ENCODE measurements at regions not wholly inside any gene's neighbourhood (a gene's known extent, or its start where the extent isn't known, plus 50 kb on each side); places are given as distances from the start of the nearest gene placed in this dataset.
A peak's percentile ranks its signal among the peaks of the same experiment; 100 is the strongest.

GRCh38 chr1:22204989-22205913, 62.4 kb upstream of the WNT4 start:
- POLR2A ChIA-PET (ENCODE audit: partially characterized antibody) = no interaction called here

More at GRCh38 chr1:22204989-22205913, 62.4 kb upstream of the WNT4 start:
- Histone ChIP-seq H3K9ac (replicated peaks in 1 of 4; ENCODE audit: extremely low read depth in 1 of 4, low read depth in 3 of 4, low read length in 3 of 4) (no peak overlapping the region), H2BK20ac (ENCODE audit: low read length) (no peak overlapping the region), H3K79me1 (ENCODE audit: low read depth, low read length) (no peaks in the 10 kb centered on the region), H2BK120ac (replicated peaks; ENCODE audit: low read depth, low read length) (no peak overlapping the region), H2AFZ (ENCODE audit: low read length) (no peak overlapping the region), H3K4me2 (ENCODE audit: insufficient read depth in 1 of 2, low read depth in 2 of 2, low read length in 2 of 2) (no peak overlapping the region), H3K9me3 (ENCODE audit: insufficient read depth in 2 of 2, low read depth in 1 of 2, low read length in 1 of 2) (no peaks in the 10 kb centered on the region), H2AK5ac (ENCODE audit: low read depth, low read length) (no peak overlapping the region), H3K36me3 (ENCODE audit: control insufficient read depth in 2 of 4, insufficient read depth in 4 of 4, low read length in 3 of 4) (no peaks in the 10 kb centered on the region), H3K4me1 (replicated peaks in 1 of 4; ENCODE audit: control insufficient read depth in 3 of 4, insufficient read depth in 4 of 4, low read length in 3 of 4) (peaks cover 11 to 23% (median 12%) of the 10 kb centered on the region in 4 experiments), H3K23me2 (ENCODE audit: low read depth, low read length) (no peaks in the 10 kb centered on the region), H3K27ac (ENCODE audit: low read depth, low read length) (no peak overlapping the region), H2BK12ac (ENCODE audit: low read depth, low read length) (no peak overlapping the region), H4K20me1 (replicated peaks in 1 of 2; ENCODE audit: control insufficient read depth in 1 of 2, insufficient read depth in 2 of 2, low read length in 2 of 2) (peaks cover 0 to 2% of the 10 kb centered on the region in 2 experiments), H3K23ac (ENCODE audit: insufficient read length) (no peak overlapping the region), H2BK5ac (ENCODE audit: low read depth, low read length) (no peak overlapping the region), H4K8ac (ENCODE audit: extremely low read depth, insufficient read depth, low read length) (no peak overlapping the region), H4K91ac (replicated peaks; ENCODE audit: insufficient read length, low read length) (no peak overlapping the region), H3K27me3 (replicated peaks in 1 of 4; ENCODE audit: control insufficient read depth in 3 of 4, extremely low read depth in 1 of 4, insufficient read depth in 3 of 4, low read length in 3 of 4) (peaks cover 0 to 13% (median 4%) of the 10 kb centered on the region in 4 experiments; a peak in 4 of 7 replicates), H4K5ac (ENCODE audit: insufficient read length, low read depth, low read length) (no peak overlapping the region), H3K4me3 (ENCODE audit: extremely low read depth in 1 of 4, insufficient read depth in 2 of 4, low read depth in 3 of 4, low read length in 4 of 4) (no peak overlapping the region), H3K4ac (replicated peaks; ENCODE audit: insufficient read length, low read depth, low read length) (no peak overlapping the region), H3K56ac (replicated peaks; ENCODE audit: insufficient read length, low read depth, low read length) (no peak overlapping the region), H3K14ac (ENCODE audit: insufficient read length) (no peak overlapping the region), H2BK15ac (ENCODE audit: low read length) (peak overlapping the region; percentile 40; the same call in 1 of the 2 replicates), H3K18ac (ENCODE audit: extremely low read depth, low read length) (no peak overlapping the region), H3K79me2 (ENCODE audit: control insufficient read depth in 1 of 2, insufficient read depth in 2 of 2, low read length in 2 of 2) (no peaks in the 10 kb centered on the region)
- FAIRE-seq (no peak), DNase-seq (ENCODE audit: low read depth in 1 of 2, low spot score in 2 of 2) (no peak)
- CTCF ChIA-PET (ENCODE audit: partially characterized antibody) = interaction anchor here (0.9 to 2.2 kb wide), 9 partner anchors 9 to 437 kb away, joined by 3 to 8 read pairs (median 4); no protein-coding TSS in a partner anchor
- WGBS, 2 experiments (ENCODE audit: extremely low coverage in 1 of 2, insufficient coverage in 1 of 2, insufficient read length in 1 of 2, insufficient replicate concordance in 2 of 2, low coverage in 1 of 2, low lambda C conversion rate in 2 of 2, missing lambda C conversion rate in 1 of 2) = 80% methylated on average over 15 of the region's 15 CpGs; no CpG with 5 or more reads in 1 of the 2 experiments
- no peak for TF ChIP-seq GABPA (IDR thresholded peaks at IDR 0.05; ENCODE audit: borderline replicate concordance, insufficient read depth, low read length)
- TF ChIP-seq RXRA (IDR thresholded peaks at IDR 0.05; ENCODE audit: insufficient read depth, low read depth, low read length) = no peak
- peak; percentile 86 for TF ChIP-seq E2F6 (IDR thresholded peaks at IDR 0.05)

Data from H1 (cell line).